T-helper 2 cell treated with Interferon-gamma antibody and Interleukin-4, amounts not matched to agents 100 ng/mL and 5 ng/mL, for 36 hours (primary cell): ENCODE measurements at regions not wholly inside any gene's neighbourhood (a gene's known extent, or its start where the extent isn't known, plus 50 kb on each side); places are given as distances from the start of the nearest gene placed in this dataset.
"Not testable (repeated sequence)": the region's sequence is repeated elsewhere in the genome, so short reads cannot be mapped to it uniquely, and the experiment has no call there.

Experiments used
- intact Hi-C: fragments of 100-400 bp; cut with micrococcal nuclease; formaldehyde crosslinking; loops from one replicate; pipeline ENCODE4 v1.15.1; 2023

- intact Hi-C loops = no loop called here
These were observed 982.0 kb upstream of the ARRDC3 start for GRCh38 chr5:92364986-92365550.

GRCh38 chr5:92353107-92354030 lies 970.3 kb upstream of the ARRDC3 start:
- intact Hi-C loops = no loop called here

GRCh38 chr5:92337772-92338234 lies 954.7 kb upstream of the ARRDC3 start:
- intact Hi-C loops = no loop called here

GRCh38 chr5:92332039-92332438 lies 948.9 kb upstream of the ARRDC3 start:
- intact Hi-C loops = no loop called here

- intact Hi-C loops = no loop called here
These were observed 947.2 kb upstream of the ARRDC3 start for GRCh38 chr5:92330365-92330764.

- intact Hi-C loops = no loop called here
These were observed 946.6 kb upstream of the ARRDC3 start for GRCh38 chr5:92329759-92330158.

GRCh38 chr5:92328584-92329259 lies 945.6 kb upstream of the ARRDC3 start:
- intact Hi-C loops = no loop called here

GRCh38 chr5:92320446-92320845 lies 937.3 kb upstream of the ARRDC3 start:
- intact Hi-C loops = no loop called here

GRCh38 chr5:92313385-92313784 lies 930.3 kb upstream of the ARRDC3 start:
- intact Hi-C loops = no loop called here

GRCh38 chr5:92309336-92309991 lies 926.3 kb upstream of the ARRDC3 start:
- intact Hi-C loops = no loop called here

GRCh38 chr5:92308679-92309078 lies 925.6 kb upstream of the ARRDC3 start:
- intact Hi-C loops = no loop called here

- intact Hi-C loops = not testable (repeated sequence)
These were observed 919.2 kb upstream of the ARRDC3 start for GRCh38 chr5:92302356-92302755.

GRCh38 chr5:92283521-92283920 lies 900.4 kb upstream of the ARRDC3 start:
- intact Hi-C loops = no loop called here

GRCh38 chr5:92271750-92272149 lies 888.6 kb upstream of the ARRDC3 start:
- intact Hi-C loops = not testable (repeated sequence)

- intact Hi-C loops = no loop called here
These were observed 885.2 kb upstream of the ARRDC3 start for GRCh38 chr5:92268343-92268742.

- intact Hi-C loops = no loop called here
These were observed 884.7 kb upstream of the ARRDC3 start for GRCh38 chr5:92267830-92268229.

- intact Hi-C loops = no loop called here
These were observed 882.7 kb upstream of the ARRDC3 start for GRCh38 chr5:92265804-92266203.

GRCh38 chr5:92255605-92256004 lies 872.5 kb upstream of the ARRDC3 start:
- intact Hi-C loops = not testable (repeated sequence)

GRCh38 chr5:92248518-92248917 lies 865.4 kb upstream of the ARRDC3 start:
- intact Hi-C loops = no loop called here

- intact Hi-C loops = no loop called here
These were observed 859.1 kb upstream of the ARRDC3 start for GRCh38 chr5:92242170-92242569.

- intact Hi-C loops = no loop called here
These were observed 854.8 kb upstream of the ARRDC3 start for GRCh38 chr5:92237896-92238295.

- intact Hi-C loops = no loop called here
These were observed 839.3 kb upstream of the ARRDC3 start for GRCh38 chr5:92222449-92222848.
